Stomach (tissue), 8 donors: ENCODE measurements at regions not wholly inside any gene's neighbourhood (a gene's known extent, or its start where the extent isn't known, plus 50 kb on each side); places are given as distances from the start of the nearest gene placed in this dataset.
A peak's percentile ranks its signal among the peaks of the same experiment; 100 is the strongest.

Experiments
- DNase-seq, 2 donors: peaks; one replicate each; pipeline versions ENCODE4 v3.0.0 to v3.0.0-alpha.2; 2013 to 2019
- H3K27ac ChIP-seq, 5 donors: fragments of 200-600 bp in 4 of 5; sonication (generic) in 4 of 5; one replicate each; pipeline ENCODE4 v1.5.1; 2013 to 2019; ENCODE audit warnings: mild to moderate bottlenecking in 1 of 5, moderate library complexity in 1 of 5
- H3K27me3 ChIP-seq, 3 donors: fragments of 200-600 bp; sonication (generic); one replicate each; pipeline ENCODE4 v1.5.1; 2017 to 2019; ENCODE audit warnings: mixed run types in 1 of 3
- H3K36me3 ChIP-seq, 4 donors: fragments of 200-600 bp; sonication (generic); 1 replicate in 3 of 4; 2 replicates in 1 of 4; pipeline ENCODE4 v1.5.1; 2016 to 2019
- H3K4me1 ChIP-seq, 4 donors: fragments of 200-600 bp; sonication (generic); one replicate each; pipeline ENCODE4 v1.5.1; 2016 to 2019
- H3K4me3 ChIP-seq, 4 donors: fragments of 200-600 bp; sonication (generic) in 3 of 4; one replicate each; pipeline ENCODE4 v1.5.1; 2016 to 2019; ENCODE audit warnings: mild to moderate bottlenecking in 1 of 4
- H3K9me3 ChIP-seq, 4 donors: fragments of 200-600 bp; sonication (generic); one replicate each; pipeline ENCODE4 v1.5.1; 2016 to 2019
- CTCF ChIP-seq, 7 experiments: fragments of 450-650 bp in 4 of 7; fragments of 200-600 bp in 3 of 7; sonication (generic) in 3 of 7; IDR thresholded peaks; one replicate each; pipeline ENCODE4 v1.5.1; 2016 to 2019; ENCODE audit warnings: antibody characterized with exemption in 7 of 7, control low read depth in 2 of 7, mild to moderate bottlenecking in 1 of 7
- EP300 ChIP-seq: sonication (generic); formaldehyde crosslinking; IDR thresholded peaks from one replicate; pipeline ENCODE4 v1.6.1; 2017; ENCODE audit warnings: antibody characterized with exemption
- POLR2A ChIP-seq, 4 donors: fragments of 450-650 bp; IDR thresholded peaks; one replicate each; pipeline ENCODE4 v1.6.1; 2016; ENCODE audit warnings: antibody characterized with exemption in 4 of 4, control low read depth in 2 of 4, mild to moderate bottlenecking in 1 of 4, moderate library complexity in 1 of 4
- POLR2AphosphoS5 ChIP-seq, 3 donors: sonication (generic); formaldehyde crosslinking; IDR thresholded peaks; one replicate each; pipeline ENCODE4 v1.6.1; 2016; ENCODE audit warnings: antibody characterized with exemption in 3 of 3
- WGBS, 5 donors: extraction: QIAGEN DNeasy Blood & Tissue Kit in 3 of 5; methylation state at CpG; one replicate each; pipeline versions ENCODE4 v1.1.5 to v1.1.7; 2013 to 2018; 5-methylcytosine and 5-hydroxymethylcytosine counted together
- intact Hi-C: fragments of 100-400 bp; cut with DNase I; formaldehyde crosslinking; loops from one replicate; pipeline ENCODE4 v1.15.1; 2023; ENCODE audit warnings: low total_unique reads
- small RNA-seq, 4 donors: library from RNA; depleted of rRNA; stranded (forward); fragments of <200 nt; gene quantifications; one replicate each; pipeline ENCODE3, GENCODE V24; 2016
- donor health status: healthy with polysubstance abuse.
- donor health status: Bipolar disorder and iron deficiency.
- donor health status: healthy.

- Histone ChIP-seq H3K4me1 (peaks cover 4 to 21% (median 14%) of the 10 kb centered on the region in 4 donors), H3K36me3 (no peaks in the 10 kb centered on the region), H3K27me3 (no peaks in the 10 kb centered on the region), H3K4me3 (no peak overlapping the region), H3K9me3 (peaks cover 0 to 13% (median 6%) of the 10 kb centered on the region in 4 donors), H3K27ac (no peak overlapping the region)
- TF ChIP-seq EP300 (no peak), CTCF (IDR thresholded peaks at IDR 0.05) (no peak)
- WGBS, 5 donors = 69 to 86% (median 76%) methylated on average over 4 of the region's 4 CpGs
- intact Hi-C loops = no loop called here
- no peak for DNase-seq
Observed at GRCh38 chr1:201774224-201774982, 54.6 kb upstream of the IPO9 start.

GRCh38 chr1:201774983-201775344, 54.0 kb upstream of the IPO9 start:
- H3K4me1 ChIP-seq = peaks cover 9 to 23% (median 14%) of the 10 kb centered on the region in 4 donors
- H3K27me3 ChIP-seq = no peaks in the 10 kb centered on the region
- TF ChIP-seq POLR2AphosphoS5 (IDR thresholded peaks at IDR 0.05) = no peak
- TF ChIP-seq EP300 = no peak
- no peak for TF ChIP-seq POLR2A (IDR thresholded peaks at IDR 0.05)
- no peak for TF ChIP-seq CTCF (IDR thresholded peaks at IDR 0.05)
- DNase-seq = no peak
- 86 to 100% (median 91%) methylated on average over 1 of the region's 1 CpG for WGBS, 5 donors
- H3K9me3 ChIP-seq = peaks cover 0 to 13% (median 6%) of the 10 kb centered on the region in 4 donors
- intact Hi-C loops = no loop called here
- no peak overlapping the region for H3K27ac ChIP-seq
- H3K4me3 ChIP-seq = no peak overlapping the region
- no peaks in the 10 kb centered on the region for H3K36me3 ChIP-seq

GRCh38 chr1:201775380-201775779, 53.6 kb upstream of the IPO9 start:
- intact Hi-C loops = no loop called here
- no peak for DNase-seq
- TF ChIP-seq POLR2A (IDR thresholded peaks at IDR 0.05) = no peak
- no peak for TF ChIP-seq CTCF (IDR thresholded peaks at IDR 0.05)
- TF ChIP-seq EP300 = no peak
- TF ChIP-seq POLR2AphosphoS5 (IDR thresholded peaks at IDR 0.05) = no peak
- Histone ChIP-seq H3K36me3 (peaks cover 0 to 1% (median under 1%) of the 10 kb centered on the region in 4 donors), H3K27ac (no peak overlapping the region), H3K4me3 (no peak overlapping the region), H3K4me1 (peaks cover 9 to 24% (median 16%) of the 10 kb centered on the region in 4 donors), H3K9me3 (peaks cover 0 to 13% (median 6%) of the 10 kb centered on the region in 4 donors), H3K27me3 (no peaks in the 10 kb centered on the region)
- 81 to 93% (median 89%) methylated on average over 3 of the region's 3 CpGs for WGBS, 5 donors

- no peaks in the 10 kb centered on the region for H3K27me3 ChIP-seq
- intact Hi-C loops = no loop called here
- WGBS, 5 donors = 45 to 57% (median 51%) methylated on average over 5 of the region's 5 CpGs
- DNase-seq = peak in 1 of 2 donors; percentile 23
- TF ChIP-seq EP300 (no peak), POLR2A (IDR thresholded peaks at IDR 0.05) (no peak), POLR2AphosphoS5 (IDR thresholded peaks at IDR 0.05) (no peak), CTCF (IDR thresholded peaks at IDR 0.05) (no peak)
- no peak overlapping the region for H3K4me3 ChIP-seq
- no peaks in the 10 kb centered on the region for H3K9me3 ChIP-seq
- H3K27ac ChIP-seq = peak overlapping the region in 4 of 5 donors; percentile 40 to 60 (median 52)
- H3K36me3 ChIP-seq = peaks cover 17 to 32% (median 31%) of the 10 kb centered on the region in 4 donors
- peaks cover 4 to 24% (median 16%) of the 10 kb centered on the region in 4 donors for H3K4me1 ChIP-seq
Observed at GRCh38 chr1:201778279-201779065, 50.5 kb upstream of the IPO9 start.

Small RNAs in the stretch of these regions (small RNA-seq; reads per million reads assigned to genes)
- gene MIR5191 = 0 to 0.15 (median 0) reads per million in 4 donors
- gene RNU6-501P = 0 reads per million in 4 donors
